ENCODE measurements at regions not wholly inside any gene's neighbourhood (a gene's known extent, or its start where the extent isn't known, plus 50 kb on each side); places are given as distances from the start of the nearest gene placed in this dataset.

DNA sequence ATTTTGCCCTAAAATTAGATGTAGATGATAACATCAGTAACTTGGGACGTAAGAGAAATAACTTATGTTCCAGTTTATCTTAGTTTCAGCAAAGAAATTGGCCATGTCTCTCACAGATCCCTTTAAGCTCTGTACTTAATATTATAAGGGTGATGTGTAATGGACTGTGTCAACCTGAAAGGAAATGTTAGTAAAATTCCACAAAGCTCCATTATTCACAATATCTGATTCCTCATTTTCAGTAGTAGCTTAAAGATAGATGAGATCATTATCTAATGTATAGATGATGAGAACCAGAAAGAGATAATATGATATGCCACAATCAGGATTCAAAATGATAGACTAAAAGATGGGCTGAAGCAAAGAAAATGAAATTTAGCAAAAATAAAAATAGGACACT lies 316.8 kb upstream of the CHRM2 start:
- no peak for DNase-seq (ENCODE audit: low read depth in 4 of 4, low spot score in 2 of 4)

DNA sequence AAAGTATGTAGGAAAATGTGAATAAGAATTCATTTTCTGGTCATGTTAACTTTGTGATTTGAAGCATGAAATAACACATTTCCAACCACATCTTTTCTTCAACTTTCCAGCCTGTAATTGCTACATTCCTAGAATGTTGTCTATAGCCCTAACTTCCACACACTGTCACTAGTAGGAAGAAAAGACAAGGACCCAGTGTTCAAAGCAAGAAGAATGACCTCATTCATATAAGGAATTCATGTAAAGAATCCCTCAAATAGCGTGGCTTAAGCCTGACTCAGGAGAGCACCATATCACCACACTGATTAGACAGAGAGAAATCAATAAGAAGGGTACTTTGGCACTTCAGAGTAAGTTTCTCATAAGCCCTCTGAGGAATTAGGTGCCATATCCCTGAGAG lies 318.7 kb upstream of the CHRM2 start:
- DNase-seq (ENCODE audit: low read depth in 4 of 4, low spot score in 2 of 4), result no peak

DNA sequence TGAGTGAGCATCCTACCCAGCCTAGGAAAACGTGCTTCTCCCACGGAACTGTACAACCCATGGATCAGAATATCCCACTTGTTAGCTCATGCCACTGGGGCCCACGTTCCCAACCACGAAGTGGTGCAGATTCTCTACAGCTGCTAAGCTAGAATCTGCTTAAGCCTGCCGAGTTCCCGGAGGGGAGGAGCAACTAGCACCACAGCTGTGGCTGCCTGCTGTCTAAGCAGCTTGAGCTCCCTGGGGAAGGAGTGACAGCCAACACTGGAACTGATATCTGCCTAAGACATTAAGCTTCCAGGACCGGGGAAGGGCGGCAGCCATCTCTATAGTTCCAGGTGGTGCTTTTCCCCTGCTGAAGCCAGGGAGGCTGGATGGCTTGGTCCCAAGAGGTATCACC lies 334.7 kb upstream of the CHRM2 start:
- no peak for DNase-seq (ENCODE audit: low read depth in 4 of 4, low spot score in 2 of 4)

DNA sequence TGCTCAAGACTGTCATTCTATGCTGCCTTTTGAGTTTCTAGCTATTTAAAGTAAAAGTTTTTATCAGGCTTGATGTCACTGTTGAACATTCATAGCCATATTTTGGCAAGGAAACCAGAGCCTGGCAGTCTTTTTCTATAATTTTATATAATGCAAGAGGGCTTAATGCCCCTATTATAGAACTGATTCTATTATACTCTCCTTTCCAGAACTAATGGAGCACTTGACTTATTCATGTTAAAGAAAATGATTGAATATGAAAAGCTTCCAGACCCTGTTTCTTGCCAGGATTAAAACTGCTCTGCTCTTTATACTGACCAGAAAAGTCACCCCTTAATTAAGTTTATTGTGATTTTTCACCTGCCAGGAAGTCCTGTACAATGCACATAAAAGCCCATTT lies 337.6 kb upstream of the CHRM2 start:
- no peak for DNase-seq (ENCODE audit: low read depth in 4 of 4, low spot score in 2 of 4)

DNA sequence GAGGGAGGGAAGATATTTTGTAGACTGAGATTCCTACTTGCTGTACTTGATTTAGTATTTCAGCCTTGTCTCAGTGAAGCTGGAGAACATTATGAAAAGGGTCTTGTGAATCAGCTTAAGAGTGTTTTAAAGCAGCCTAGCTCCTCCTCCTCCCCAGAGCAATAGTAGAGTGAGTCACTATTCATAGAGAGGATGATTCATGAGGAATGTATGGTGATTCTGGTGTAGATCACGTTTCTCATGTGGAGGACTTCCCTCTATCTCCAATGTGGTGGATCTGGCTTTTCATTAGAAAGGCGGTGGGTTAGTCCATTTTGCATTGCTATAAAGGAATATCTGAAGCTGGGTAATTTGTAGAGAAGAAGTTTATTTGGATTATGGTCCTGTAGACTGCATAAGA lies 340.1 kb upstream of the CHRM2 start:
- no peak for DNase-seq (ENCODE audit: low read depth in 4 of 4, low spot score in 2 of 4)

DNA sequence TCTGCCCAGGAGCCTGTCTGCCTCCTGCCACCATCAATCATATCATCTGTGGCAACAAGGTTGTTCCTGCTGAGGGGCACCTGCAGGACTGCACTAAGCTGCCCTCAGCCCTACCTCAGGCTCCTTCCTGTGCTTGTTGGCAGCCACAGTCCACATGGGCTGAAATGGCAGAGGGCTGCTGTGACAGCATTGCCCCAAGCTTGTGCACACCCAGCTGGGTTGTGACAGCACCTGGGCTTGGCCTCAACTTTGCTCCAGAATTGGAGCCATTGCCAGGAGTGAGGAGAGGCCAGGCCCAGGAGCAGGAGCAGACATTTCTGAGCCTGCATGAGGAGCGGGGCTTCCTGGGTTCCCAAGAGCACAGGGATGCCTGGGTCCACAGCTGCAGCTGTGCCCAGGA lies 340.9 kb upstream of the CHRM2 start:
- DNase-seq (ENCODE audit: low read depth in 4 of 4, low spot score in 2 of 4), result no peak

DNA sequence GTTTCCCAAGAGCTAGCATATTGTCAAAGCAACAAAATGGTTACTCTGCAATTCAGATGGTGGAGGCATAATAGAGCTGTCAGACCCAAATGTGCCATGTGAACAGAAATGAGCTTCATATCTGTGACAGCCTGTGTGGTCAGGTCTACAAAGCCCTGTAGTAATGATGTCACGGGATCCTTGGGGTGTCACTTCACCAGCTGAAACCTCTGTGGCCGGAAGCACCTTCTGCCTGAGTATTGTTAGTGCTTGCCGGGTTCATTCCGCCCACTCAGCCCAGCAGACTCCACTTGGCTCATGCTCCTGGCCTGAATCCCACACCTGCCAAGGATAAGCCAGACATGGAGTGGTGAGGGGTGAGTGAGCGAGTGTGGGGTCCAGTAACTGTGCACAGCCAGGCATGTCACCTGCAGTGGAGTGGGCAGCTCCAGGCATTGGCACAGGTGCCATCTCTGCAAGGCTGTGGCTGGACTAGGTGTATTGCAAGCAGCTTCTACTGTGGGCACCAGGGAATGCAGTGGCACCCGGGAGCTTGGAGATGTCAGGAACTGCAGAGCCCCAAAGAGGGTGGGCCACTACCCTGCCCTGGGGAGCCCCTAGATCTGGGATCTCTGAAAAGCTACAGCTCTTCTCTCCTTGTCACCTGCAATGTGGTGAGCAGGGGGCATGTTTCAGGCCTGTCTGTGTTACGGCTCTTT lies 341.9 kb upstream of the CHRM2 start:
- no peak for DNase-seq (ENCODE audit: low read depth in 4 of 4, low spot score in 2 of 4)

DNA sequence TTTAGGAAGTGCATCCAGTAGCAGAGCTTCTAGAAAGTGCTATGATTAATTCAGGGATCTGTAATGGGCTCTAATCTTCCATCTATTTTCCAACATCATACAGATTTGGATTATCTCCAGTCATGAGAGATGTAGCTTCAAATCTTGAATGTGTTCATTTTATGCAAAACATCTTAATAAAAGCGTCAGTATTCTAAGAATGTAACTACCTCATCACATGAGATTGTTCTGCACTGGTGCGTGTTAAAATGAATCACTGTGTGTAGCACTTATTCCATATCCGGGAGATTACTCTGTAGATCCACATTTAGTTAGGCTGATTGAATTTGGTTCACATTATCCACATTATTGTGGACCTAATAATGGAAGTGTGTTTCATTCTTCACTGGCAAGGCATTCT lies 344.9 kb upstream of the CHRM2 start:
- DNase-seq (ENCODE audit: low read depth in 4 of 4, low spot score in 2 of 4), result no peak

DNA sequence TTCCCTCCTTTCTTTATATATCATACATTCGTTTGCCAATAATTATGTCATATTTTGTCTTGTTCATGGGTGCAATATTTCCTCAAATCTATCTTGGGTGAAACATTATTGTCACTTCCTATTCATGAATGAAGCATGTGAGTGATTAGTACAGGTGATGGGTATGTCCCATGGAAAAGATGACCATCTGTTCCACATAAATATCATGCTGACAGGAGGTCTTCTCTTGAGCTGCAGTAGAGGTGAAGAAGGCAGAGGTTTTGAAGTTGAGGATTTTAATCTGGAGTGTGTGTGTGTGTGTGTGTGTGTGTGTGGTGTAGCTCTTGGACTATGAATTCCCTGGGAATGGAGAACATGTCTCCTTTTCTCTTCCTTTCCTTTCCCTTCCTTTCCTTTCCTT lies 350.5 kb upstream of the CHRM2 start:
- DNase-seq (ENCODE audit: low read depth in 4 of 4, low spot score in 2 of 4), result no peak

DNA sequence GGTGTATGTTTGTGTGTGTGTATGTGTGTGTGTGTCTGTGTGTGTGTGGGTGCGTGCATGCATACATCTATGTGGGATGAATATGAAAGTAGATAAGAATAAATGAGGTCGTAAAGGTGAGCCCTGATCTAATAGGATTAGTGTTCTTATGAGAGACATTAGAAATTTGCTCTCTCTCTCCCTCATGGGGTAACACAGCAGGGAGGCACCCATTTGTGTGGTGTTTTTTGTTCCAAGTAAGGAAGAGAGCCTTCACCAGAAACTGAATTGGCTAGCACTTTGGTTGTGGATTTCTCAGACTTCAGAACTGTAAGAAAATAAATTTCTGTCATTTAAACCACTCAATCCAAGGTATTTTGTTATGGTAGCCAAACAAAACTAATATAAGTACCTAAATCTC lies 353.7 kb upstream of the CHRM2 start:
- no peak for DNase-seq (ENCODE audit: low read depth in 4 of 4, low spot score in 2 of 4)

DNA sequence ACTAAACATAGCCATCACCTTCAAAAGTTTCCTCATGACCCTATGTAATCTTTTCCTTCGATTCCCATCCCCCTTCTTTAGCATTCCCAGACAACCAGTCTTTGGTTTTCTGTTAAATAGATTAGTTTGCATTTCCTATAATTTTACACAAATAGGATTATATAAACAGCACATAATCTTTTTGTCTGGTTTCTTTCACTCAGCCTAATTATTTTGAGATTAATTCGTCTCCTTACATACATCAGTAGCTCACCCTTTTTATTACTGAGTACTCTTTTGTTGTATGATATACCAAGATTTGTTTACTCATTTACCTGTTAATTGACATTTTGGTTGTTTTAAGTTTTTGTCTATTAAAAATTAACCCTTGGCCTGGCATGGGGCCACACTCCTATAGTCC lies 354.7 kb upstream of the CHRM2 start:
- DNase-seq (ENCODE audit: low read depth in 4 of 4, low spot score in 2 of 4), result no peak

DNA sequence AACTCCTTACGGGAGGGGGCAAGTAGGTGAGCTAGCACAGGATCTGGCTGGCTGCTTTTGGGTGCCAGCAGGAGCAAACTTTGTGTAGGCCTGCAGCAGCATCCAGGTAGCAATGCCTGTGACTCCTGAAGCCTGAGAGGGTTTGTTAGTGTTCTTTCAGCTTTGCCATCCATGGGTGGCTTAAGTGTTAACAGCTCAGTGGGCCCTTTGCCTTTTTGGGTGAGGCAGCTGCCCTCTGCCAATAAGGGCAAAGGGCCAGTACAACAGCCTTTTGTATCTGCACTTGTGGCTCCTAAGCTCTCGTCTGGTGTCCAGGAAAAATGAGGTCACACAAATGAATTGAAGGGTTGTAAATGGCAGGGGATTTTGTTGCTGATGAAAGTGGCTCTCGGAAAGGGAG lies 359.0 kb upstream of the CHRM2 start:
- no peak for DNase-seq (ENCODE audit: low read depth in 4 of 4, low spot score in 2 of 4)

DNA sequence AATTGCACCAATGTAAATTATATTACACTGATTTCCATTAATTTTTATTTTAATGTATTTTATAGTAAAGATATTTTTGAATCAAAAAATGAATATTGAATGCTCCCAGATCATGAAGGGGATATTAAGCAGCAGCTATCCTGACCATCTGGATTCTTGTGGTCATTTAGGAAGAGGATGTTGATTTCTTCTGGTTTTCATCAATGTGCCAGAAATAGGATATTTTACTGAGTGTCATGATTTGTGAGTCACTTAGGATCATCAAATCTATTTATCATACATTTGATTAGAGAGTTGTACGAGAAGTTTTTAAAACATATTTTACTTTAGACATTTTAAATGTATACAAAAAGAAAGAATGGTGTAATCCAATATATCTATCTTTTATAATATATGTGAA lies 366.3 kb upstream of the CHRM2 start:
- DNase-seq (ENCODE audit: low read depth in 4 of 4, low spot score in 2 of 4), result no peak

DNA sequence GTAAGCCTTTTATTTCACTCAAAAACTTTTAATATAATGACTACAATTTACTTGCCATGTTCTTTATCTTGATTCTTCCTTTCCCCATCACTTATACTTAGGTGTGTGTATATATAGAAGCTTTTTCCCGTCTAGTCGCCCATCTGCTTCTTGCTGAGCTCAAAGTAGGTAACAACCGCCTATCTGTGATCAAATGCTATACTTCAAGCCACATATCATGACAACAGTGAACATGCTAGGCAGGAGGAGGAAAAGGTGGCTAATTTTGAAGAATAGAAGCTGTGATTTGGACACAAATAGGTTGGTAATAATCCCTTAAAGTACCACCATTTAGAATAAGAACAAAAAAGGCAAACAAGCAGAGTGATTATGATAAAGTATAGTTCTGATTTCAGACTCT lies 367.3 kb upstream of the CHRM2 start:
- DNase-seq (ENCODE audit: low read depth in 4 of 4, low spot score in 2 of 4), result no peak

DNA sequence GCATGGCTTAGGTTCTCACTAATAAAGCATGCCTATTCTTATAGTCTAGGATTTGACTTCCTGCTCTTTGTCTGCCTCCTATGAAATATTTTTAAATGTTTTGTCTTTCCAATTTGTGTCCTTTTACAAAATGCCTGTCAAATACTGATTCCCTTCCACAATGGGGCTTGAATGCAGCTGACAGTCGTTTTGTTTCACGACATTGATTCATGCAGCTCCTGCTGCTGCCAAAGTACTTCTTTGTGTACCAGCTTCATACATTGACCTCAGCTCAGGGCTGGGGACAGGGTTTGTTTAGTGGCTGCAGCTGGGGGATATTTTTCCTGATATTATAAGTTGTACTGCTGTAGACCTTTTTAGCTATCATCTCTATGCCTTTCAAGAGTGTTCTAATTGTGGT lies 371.9 kb upstream of the CHRM2 start:
- no peak for DNase-seq (ENCODE audit: low read depth in 4 of 4, low spot score in 2 of 4)

DNA sequence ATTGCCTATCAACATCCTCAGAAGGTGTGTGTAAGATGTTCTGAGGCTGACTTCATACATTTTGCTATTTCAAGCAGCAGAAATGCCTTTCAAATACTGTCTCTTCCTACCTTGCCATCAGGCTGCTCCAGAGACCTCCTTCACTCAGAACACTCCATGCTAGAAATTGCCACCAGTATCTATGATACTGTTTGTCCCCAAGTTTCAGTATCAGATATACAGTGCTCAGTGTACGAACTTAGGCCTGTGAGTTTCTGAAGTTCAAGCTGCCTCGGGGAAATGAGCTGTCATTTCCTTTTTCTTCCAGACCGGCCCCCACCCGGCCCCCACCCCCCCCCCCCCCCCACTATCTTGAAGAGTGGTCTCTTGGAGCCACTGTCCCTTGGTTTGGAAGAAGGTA lies 373.4 kb upstream of the CHRM2 start:
- DNase-seq (ENCODE audit: low read depth in 4 of 4, low spot score in 2 of 4), result no peak

DNA sequence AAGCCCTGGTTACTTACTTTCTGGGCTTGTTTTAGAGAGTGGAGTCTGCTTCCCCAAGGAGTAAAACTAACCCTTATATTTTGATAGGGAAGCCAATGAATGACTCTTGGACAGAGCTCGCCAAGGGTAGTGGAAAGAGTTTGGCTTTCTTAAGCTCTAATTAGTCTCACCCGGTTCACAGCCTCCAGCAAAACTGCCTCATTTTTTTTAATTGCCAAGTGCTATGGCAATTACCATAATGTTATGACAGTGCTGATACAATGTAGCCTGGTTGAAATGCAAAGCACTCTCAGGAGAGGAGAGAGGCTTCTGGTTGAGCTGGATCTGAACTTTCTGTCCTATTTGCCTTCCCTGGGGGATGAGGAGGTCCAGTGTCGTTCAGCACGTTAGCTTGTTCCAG lies 376.1 kb upstream of the CHRM2 start:
- no peak for DNase-seq (ENCODE audit: low read depth in 4 of 4, low spot score in 2 of 4)

DNA sequence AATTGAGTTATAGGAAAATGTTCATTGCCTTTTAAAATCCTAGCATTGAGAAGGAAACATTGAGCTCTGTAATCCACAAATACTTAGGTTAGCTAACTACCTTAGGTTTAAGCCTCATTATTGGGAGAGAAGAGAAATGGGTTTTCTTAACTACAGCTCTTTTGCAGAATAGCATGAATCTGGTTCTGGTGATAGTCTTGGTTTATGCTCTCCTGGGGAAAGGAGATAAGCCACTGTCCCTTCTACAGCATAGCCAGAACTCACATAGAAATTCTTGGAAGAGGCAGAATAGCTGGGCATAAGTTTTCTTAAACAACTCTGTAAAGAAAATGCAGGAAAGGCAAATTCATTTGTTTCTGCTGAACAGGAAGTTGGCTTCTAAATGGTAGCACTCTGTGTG lies 378.6 kb upstream of the CHRM2 start:
- DNase-seq (ENCODE audit: low read depth in 4 of 4, low spot score in 2 of 4), result no peak

DNA sequence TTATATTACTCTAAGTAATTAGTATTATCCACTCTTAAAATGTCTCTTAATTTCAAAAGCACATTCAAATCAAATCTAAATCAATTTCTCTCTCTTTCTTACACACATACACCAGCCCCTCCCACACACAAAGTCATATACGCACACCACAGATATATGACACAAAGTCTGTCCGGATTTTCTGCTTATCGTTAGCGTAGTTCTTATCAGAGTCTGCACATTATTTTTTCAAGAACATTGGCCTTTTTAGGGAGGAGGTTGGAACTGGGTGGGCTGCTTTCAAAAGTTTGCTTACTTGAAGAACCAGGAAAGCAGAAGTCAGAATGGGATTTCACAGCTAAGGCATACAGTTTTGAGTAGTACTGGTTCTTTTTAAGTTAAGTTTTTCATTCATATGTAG lies 387.6 kb upstream of the CHRM2 start:
- no peak for DNase-seq (ENCODE audit: low read depth in 4 of 4, low spot score in 2 of 4)

DNA sequence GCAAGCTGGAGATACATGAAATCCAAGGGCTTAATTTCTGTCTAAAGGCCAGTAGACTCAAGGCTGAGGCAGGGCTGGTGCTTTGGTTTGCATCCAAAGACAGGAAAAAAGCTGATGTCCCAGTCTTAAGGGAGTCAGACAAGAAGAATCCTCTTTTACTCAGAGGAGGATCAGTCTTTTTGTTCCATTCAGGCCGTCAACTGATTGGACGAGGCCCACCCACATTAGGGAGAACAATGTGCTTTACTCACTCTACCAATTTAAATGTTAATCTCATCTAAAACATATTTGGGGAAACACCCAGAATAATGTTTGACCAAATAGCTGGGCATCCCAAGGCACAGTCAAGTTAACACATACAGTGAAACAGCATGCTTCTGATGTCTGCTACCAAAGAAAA lies 388.5 kb upstream of the CHRM2 start:
- no peak for DNase-seq (ENCODE audit: low read depth in 4 of 4, low spot score in 2 of 4)

DNA sequence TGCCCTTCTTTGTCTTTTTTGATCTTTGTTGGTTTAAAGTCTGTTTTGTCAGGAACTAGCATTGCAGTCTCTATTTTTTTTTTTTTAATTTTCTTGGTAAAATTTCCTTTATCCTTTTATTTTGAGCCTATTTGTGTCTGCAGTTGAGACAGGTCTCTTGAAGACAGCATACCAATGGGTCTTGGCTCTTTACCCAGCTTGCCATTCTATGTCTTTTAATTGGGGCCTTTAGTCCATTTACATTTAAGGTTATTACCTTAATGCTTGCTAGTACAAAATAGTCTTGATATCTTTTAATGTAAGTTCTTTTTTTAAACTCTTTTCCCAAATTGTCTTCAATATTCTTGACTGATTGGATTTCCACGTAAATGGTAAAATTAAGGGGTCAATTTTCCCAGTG lies 398.3 kb upstream of the CHRM2 start:
- DNase-seq (ENCODE audit: low read depth in 4 of 4, low spot score in 2 of 4), result no peak

DNA sequence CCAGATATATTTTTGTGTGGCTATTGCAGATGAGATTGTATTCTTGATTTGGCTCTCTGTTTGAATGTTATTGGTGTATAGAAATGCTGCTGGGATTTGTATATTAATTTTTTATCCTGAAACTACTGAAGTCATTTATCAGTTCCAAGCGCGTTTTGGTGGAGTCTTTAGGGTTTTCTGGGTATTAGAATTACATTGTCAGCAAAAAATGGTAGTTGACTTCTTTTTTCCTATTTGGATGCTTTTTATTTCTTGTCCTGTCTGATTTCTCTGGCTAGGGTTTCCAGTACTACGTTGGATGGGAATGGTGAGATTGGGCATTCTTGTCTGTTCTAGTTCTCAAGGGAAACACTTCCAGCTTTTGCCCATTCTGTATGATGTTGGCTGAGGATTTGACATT lies 415.5 kb upstream of the CHRM2 start:
- no peak for DNase-seq (ENCODE audit: low read depth in 4 of 4, low spot score in 2 of 4)

DNA sequence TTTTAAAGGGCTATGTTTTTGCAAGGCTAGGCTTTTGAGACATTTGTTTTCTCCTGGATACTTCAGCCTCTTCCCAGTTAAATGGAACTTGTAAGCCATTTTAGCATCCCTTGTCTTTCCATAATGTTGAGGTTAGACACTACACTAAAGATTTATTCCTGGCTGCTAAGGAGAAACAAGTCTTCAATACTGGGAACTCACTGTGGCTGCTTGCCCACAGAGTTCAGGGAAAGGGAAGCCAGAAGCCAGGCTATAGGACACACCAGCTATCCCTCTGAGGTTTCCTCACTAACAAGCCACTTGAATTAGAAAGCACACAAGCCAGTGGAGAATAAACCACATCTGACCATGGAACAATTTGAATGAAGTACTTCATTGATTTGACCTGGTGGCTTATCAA lies 421.7 kb upstream of the CHRM2 start:
- no peak for DNase-seq (ENCODE audit: low read depth in 4 of 4, low spot score in 2 of 4)

Data from left renal cortex interstitium (tissue), 4 donors.